AG04450 (cell line): ENCODE measurements at regions not wholly inside any gene's neighbourhood (a gene's known extent, or its start where the extent isn't known, plus 50 kb on each side); places are given as distances from the start of the nearest gene placed in this dataset.

Source experiments
- CTCF ChIA-PET: fragments of 300-600, 350-600 bp; formaldehyde crosslinking; extraction: SDS; loops from one replicate; lab custom pipeline; 2022; ENCODE audit warnings: antibody characterized with exemption, inconsistent platforms; lab: Charles Lee
- POLR2A ChIA-PET: fragments of 350-600 bp; formaldehyde crosslinking; extraction: SDS; loops from one replicate; lab custom pipeline; 2021; ENCODE audit warnings: antibody characterized with exemption, inconsistent platforms; lab: Yijun Ruan, JAX
- DNase-seq: peaks from one replicate; pipeline ENCODE4 v3.0.0-alpha.2; 2011; ENCODE audit warnings: low read depth, low spot score
- H3K27ac ChIP-seq: one replicate; pipeline ENCODE4 v1.5.1; 2012; ENCODE audit warnings: low read depth, low read length, control low read depth
- H3K27me3 ChIP-seq: one replicate; pipeline ENCODE4 v1.6.0; 2012; ENCODE audit warnings: low read length; ENCODE audit not compliant: control insufficient read depth, insufficient read depth
- H3K4me3 ChIP-seq: 2 replicates; pipeline ENCODE4 v1.5.1; 2011; ENCODE audit warnings: mild to moderate bottlenecking, low read depth, low read length, control low read depth
- H3K9me3 ChIP-seq: 2 replicates; pipeline ENCODE4 v1.5.1; 2012; ENCODE audit warnings: low read length; ENCODE audit not compliant: control insufficient read depth, insufficient read depth
- TF ChIP-seq, protein P1 (sequence below): IDR thresholded peaks from 2 replicates; pipeline ENCODE4 v1.5.1; 2011; ENCODE audit warnings: low read depth, low read length, control low read depth, inconsistent platforms

DNA sequence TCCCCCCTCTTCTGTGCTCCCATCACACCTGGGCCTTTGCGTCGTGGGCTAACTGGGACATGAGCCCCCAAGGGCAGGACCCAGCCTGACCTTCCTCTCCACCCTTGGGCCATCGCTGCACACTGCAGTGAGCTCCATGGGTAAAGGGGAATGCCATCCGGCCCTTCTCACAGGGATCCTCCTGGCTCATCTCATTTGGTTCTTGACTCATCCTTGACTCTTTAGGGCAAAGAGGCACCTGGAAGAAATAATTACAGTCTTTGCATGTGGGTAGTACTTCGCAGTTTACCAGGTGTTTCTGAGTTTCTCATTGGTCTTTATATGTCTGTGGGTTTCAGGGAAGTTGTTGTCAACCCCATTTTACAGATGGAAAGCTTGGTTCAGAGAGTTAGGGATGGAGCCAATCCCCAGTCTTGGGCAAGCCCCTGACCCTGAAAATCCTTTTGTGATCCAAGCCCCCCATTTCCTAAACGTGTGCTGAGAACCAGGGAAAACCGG is 59.3 kb upstream of the ID3 start:
- ChIA-PET CTCF (interaction anchor here (0.7 to 4.3 kb wide), 4 partner anchors 16 to 25 kb away, joined by 3 to 29 read pairs (median 7); no protein-coding TSS in a partner anchor), POLR2A (interaction anchor here (0.6 kb wide), 1 partner anchor 127 kb away, joined by 3 read pairs; no protein-coding TSS in a partner anchor)
- Histone ChIP-seq H3K27ac (no peak overlapping the region), H3K4me3 (no peak overlapping the region), H3K27me3 (peaks cover 31% of the 10 kb centered on the region), H3K9me3 (no peaks in the 10 kb centered on the region)
- TF ChIP-seq, protein P1, sequence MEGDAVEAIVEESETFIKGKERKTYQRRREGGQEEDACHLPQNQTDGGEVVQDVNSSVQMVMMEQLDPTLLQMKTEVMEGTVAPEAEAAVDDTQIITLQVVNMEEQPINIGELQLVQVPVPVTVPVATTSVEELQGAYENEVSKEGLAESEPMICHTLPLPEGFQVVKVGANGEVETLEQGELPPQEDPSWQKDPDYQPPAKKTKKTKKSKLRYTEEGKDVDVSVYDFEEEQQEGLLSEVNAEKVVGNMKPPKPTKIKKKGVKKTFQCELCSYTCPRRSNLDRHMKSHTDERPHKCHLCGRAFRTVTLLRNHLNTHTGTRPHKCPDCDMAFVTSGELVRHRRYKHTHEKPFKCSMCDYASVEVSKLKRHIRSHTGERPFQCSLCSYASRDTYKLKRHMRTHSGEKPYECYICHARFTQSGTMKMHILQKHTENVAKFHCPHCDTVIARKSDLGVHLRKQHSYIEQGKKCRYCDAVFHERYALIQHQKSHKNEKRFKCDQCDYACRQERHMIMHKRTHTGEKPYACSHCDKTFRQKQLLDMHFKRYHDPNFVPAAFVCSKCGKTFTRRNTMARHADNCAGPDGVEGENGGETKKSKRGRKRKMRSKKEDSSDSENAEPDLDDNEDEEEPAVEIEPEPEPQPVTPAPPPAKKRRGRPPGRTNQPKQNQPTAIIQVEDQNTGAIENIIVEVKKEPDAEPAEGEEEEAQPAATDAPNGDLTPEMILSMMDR: no peak
- no peak for DNase-seq

- POLR2A ChIA-PET: no interaction called here
- TF ChIP-seq, protein P1: no peak
- Histone ChIP-seq H3K27me3 (peaks cover 31% of the 10 kb centered on the region), H3K4me3 (no peak overlapping the region), H3K9me3 (no peaks in the 10 kb centered on the region), H3K27ac (no peak overlapping the region)
- DNase-seq: no peak
- CTCF ChIA-PET: interaction anchor here (0.9 to 1.5 kb wide), 2 partner anchors 18 to 21 kb away, joined by 3 to 9 read pairs; no protein-coding TSS in a partner anchor
Measured at GRCh38 chr1:23617084-23617521, 57.8 kb upstream of the ID3 start.

GRCh38 chr1:23616292-23616824 is 57.1 kb upstream of the ID3 start:
- Histone ChIP-seq H3K27ac (no peak overlapping the region), H3K27me3 (peaks cover 31% of the 10 kb centered on the region), H3K9me3 (no peaks in the 10 kb centered on the region), H3K4me3 (no peak overlapping the region)
- ChIA-PET CTCF (no interaction called here), POLR2A (no interaction called here)
- TF ChIP-seq, protein P1: no peak
- no peak for DNase-seq

DNA sequence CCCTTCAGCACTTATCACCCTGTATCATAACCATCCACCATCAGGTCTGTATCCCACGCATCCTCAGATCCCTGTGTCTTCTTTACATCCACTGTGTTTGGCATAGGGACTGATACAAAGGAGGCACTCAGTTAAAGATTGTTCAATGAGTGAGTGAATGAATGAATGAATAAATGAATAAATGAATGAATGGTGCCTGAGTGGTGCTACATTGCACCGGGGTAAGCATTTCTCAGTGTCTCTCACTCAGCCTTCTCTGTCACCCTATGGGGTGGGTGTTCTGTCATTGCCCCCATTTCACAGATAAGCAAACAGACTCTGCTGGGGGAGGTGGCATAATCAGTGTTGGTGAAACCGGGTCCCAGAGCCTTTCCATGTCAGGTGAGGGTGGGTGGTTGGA is 56.6 kb upstream of the ID3 start:
- POLR2A ChIA-PET: no interaction called here
- DNase-seq: no peak
- CTCF ChIA-PET: no interaction called here

DNA sequence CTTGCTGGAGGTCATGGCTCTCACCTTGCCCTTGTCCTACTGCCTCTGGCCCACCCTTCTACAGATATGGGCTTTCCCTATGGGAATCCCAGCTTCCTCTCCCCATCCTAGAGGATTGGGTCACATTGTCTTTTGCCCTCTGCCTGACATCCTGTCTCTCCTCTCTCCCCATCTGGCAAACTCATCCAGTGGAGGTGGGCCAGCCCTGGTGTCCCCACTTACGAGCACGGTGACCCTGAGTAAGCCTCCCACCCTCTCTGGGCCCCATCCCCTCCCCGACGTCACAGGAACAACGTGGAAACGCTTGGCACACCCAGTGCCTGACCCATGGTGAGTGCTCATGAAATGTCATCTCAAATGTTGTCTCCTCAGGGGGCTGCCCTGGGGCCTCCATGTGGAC is 56.1 kb upstream of the ID3 start:
- Histone ChIP-seq H3K9me3 (no peaks in the 10 kb centered on the region), H3K4me3 (no peak overlapping the region), H3K27ac (no peak overlapping the region), H3K27me3 (peaks cover 25% of the 10 kb centered on the region)
- no peak for DNase-seq
- TF ChIP-seq, protein P1: no peak
- POLR2A ChIA-PET: no interaction called here
- CTCF ChIA-PET: no interaction called here

More for the DNA sequence above, 56.6 kb upstream of the ID3 start:
- Histone ChIP-seq H3K27me3 (peaks cover 28% of the 10 kb centered on the region), H3K4me3 (no peak overlapping the region), H3K27ac (no peak overlapping the region), H3K9me3 (no peaks in the 10 kb centered on the region)
- TF ChIP-seq, protein P1: no peak
